Erythroblast (primary cell): ENCODE measurements at regions not wholly inside any gene's neighbourhood (a gene's known extent, or its start where the extent isn't known, plus 50 kb on each side); places are given as distances from the start of the nearest gene placed in this dataset.

ENCODE experiments used
- GATA1 ChIP-seq: IDR thresholded peaks from 2 replicates; pipeline ENCODE4 v1.6.1; 2011; ENCODE audit warnings: low read depth, mild to moderate bottlenecking, control low read depth, low read length, moderate library complexity
- POLR2A ChIP-seq: IDR thresholded peaks from 2 replicates; pipeline ENCODE4 v1.6.1; 2011; ENCODE audit warnings: mild to moderate bottlenecking, low read length

- no peak for TF ChIP-seq POLR2A
- TF ChIP-seq GATA1: no peak
Measured at GRCh38 chr5:155480731-155481131, 467.2 kb downstream of the KIF4B start.
